WTC11 (cell line): ENCODE measurements at regions not wholly inside any gene's neighbourhood (a gene's known extent, or its start where the extent isn't known, plus 50 kb on each side); places are given as distances from the start of the nearest gene placed in this dataset.
A peak's percentile ranks its signal among the peaks of the same experiment; 100 is the strongest.

Source experiments
- ATAC-seq: fragments of 200-7000 bp; cut with Tn5 transposase; 2 replicates; pipeline ENCODE4 v1.10.0; 2021; ENCODE audit warnings: mild to moderate bottlenecking, moderate library complexity
- CTCF ChIA-PET: fragments of 300-600 bp; sonication (Branson Sonifier 250); formaldehyde crosslinking; loops from one replicate; lab custom pipeline; 2021; ENCODE audit warnings: antibody characterized with exemption; lab: Charles Lee
- POLR2A ChIA-PET: fragments of 350-600 bp; sonication (Branson Sonifier 250); formaldehyde crosslinking; loops from one replicate; lab custom pipeline; 2021; ENCODE audit warnings: antibody characterized with exemption; lab: Charles Lee
- DNase-seq: peaks from one replicate; pipeline ENCODE4 v3.0.0; 2021; ENCODE audit warnings: low spot score
- H3K27ac Mint-ChIP-seq: 2 replicates; pipeline ENCODE4 v1.8.0; 2021; ENCODE audit warnings: mixed read lengths
- H3K27me3 Mint-ChIP-seq: 2 replicates; pipeline ENCODE4 v1.8.0; 2021; ENCODE audit warnings: low read depth, mild to moderate bottlenecking, moderate library complexity, mixed read lengths
- H3K36me3 Mint-ChIP-seq: 2 replicates; pipeline ENCODE4 v1.8.0; 2021; ENCODE audit warnings: mixed read lengths
- H3K4me1 Mint-ChIP-seq: 2 replicates; pipeline ENCODE4 v1.8.0; 2022; ENCODE audit warnings: mixed read lengths
- H3K4me3 Mint-ChIP-seq: 2 replicates; pipeline ENCODE4 v1.8.0; 2021; ENCODE audit warnings: mild to moderate bottlenecking, moderate library complexity, mixed read lengths
- H3K9me3 Mint-ChIP-seq: 2 replicates; pipeline ENCODE4 v1.8.0; 2021; ENCODE audit warnings: mixed read lengths
- AFF4 ChIP-seq: sonication (generic); formaldehyde crosslinking; IDR thresholded peaks from 2 replicates; pipeline ENCODE4 v1.8.1; 2023; ENCODE audit warnings: mild to moderate bottlenecking, missing genetic modification reagents, borderline replicate concordance
- ARID4B ChIP-seq: sonication (generic); formaldehyde crosslinking; IDR thresholded peaks from 2 replicates; pipeline ENCODE4 v1.8.0; 2023; ENCODE audit warnings: missing genetic modification reagents, mild to moderate bottlenecking, borderline replicate concordance
- CDX4 ChIP-seq: fragments of 250-450 bp; sonication (Bioruptor Pico); IDR thresholded peaks from 2 replicates; pipeline ENCODE4 v1.9.0; 2021; ENCODE audit warnings: moderate library complexity, mild to moderate bottlenecking, inconsistent platforms, borderline replicate concordance
- CTCF ChIP-seq: fragments of 200-600 bp; IDR thresholded peaks from 2 replicates; pipeline ENCODE4 v1.8.0; 2022; ENCODE audit warnings: antibody characterized with exemption
- ERG ChIP-seq: fragments of 250-450 bp; sonication (Bioruptor Pico); IDR thresholded peaks from 2 replicates; pipeline ENCODE4 v1.8.0; 2021; ENCODE audit warnings: mild to moderate bottlenecking
- ETV6 ChIP-seq: sonication (generic); formaldehyde crosslinking; IDR thresholded peaks from 2 replicates; pipeline ENCODE4 v1.8.1; 2022; ENCODE audit warnings: mild to moderate bottlenecking, missing genetic modification reagents
- FOXJ3 ChIP-seq: sonication (generic); formaldehyde crosslinking; IDR thresholded peaks from 2 replicates; pipeline ENCODE4 v1.9.0; 2021; ENCODE audit warnings: missing genetic modification reagents, mild to moderate bottlenecking, borderline replicate concordance
- FOXP1 ChIP-seq: sonication (generic); formaldehyde crosslinking; IDR thresholded peaks from 2 replicates; pipeline ENCODE4 v1.8.0; 2022; ENCODE audit warnings: missing genetic modification reagents, mild to moderate bottlenecking, moderate library complexity, borderline replicate concordance
- GRHL2 ChIP-seq: fragments of 250-450 bp; sonication (Bioruptor Pico); IDR thresholded peaks from 2 replicates; pipeline ENCODE4 v1.8.0; 2022; ENCODE audit warnings: mild to moderate bottlenecking, moderate library complexity; ENCODE audit not compliant: insufficient replicate concordance, severe bottlenecking
- GTF2I ChIP-seq: fragments of 250-450 bp; sonication (Bioruptor Pico); conservative IDR thresholded peaks from 2 replicates; pipeline ENCODE4 v1.4.0; 2021; ENCODE audit warnings: mild to moderate bottlenecking
- IRF1 ChIP-seq: sonication (generic); formaldehyde crosslinking; IDR thresholded peaks from 2 replicates; pipeline ENCODE4 v1.8.0; 2023; ENCODE audit warnings: missing genetic modification reagents
- NR2C2 ChIP-seq: sonication (generic); formaldehyde crosslinking; IDR thresholded peaks from 2 replicates; pipeline ENCODE4 v1.8.0; 2022; ENCODE audit warnings: mild to moderate bottlenecking, missing genetic modification reagents
- NR3C1 ChIP-seq: sonication (generic); formaldehyde crosslinking; conservative IDR thresholded peaks from 2 replicates; pipeline ENCODE4 v1.8.1; 2023; ENCODE audit warnings: low read depth, mild to moderate bottlenecking, missing genetic modification reagents
- PRRX2 ChIP-seq: fragments of 250-450 bp; sonication (Bioruptor Pico); IDR thresholded peaks from 2 replicates; pipeline ENCODE4 v1.8.0; 2021; ENCODE audit warnings: mild to moderate bottlenecking
- RELA ChIP-seq: sonication (generic); formaldehyde crosslinking; IDR thresholded peaks from 2 replicates; pipeline ENCODE4 v1.8.1; 2022; ENCODE audit warnings: missing genetic modification reagents, mild to moderate bottlenecking, borderline replicate concordance
- ZNF121 ChIP-seq: sonication (generic); formaldehyde crosslinking; IDR thresholded peaks from 2 replicates; pipeline ENCODE4 v1.8.0; 2023; ENCODE audit warnings: missing genetic modification reagents
- ZSCAN18 ChIP-seq: fragments of 250-450 bp; sonication (Bioruptor Pico); IDR thresholded peaks from 2 replicates; pipeline ENCODE4 v2.1.2; 2022; ENCODE audit warnings: mild to moderate bottlenecking, moderate library complexity

- no peak for TF ChIP-seq ARID4B
- TF ChIP-seq IRF1: no peak
Measured at GRCh38 chr14:26729851-26730250, 132.0 kb upstream of the NOVA1 start (continued).

GRCh38 chr14:26730929-26731618, 133.2 kb upstream of the NOVA1 start:
- Mint-ChIP-seq H3K27me3 (no peaks in the 10 kb centered on the region), H3K4me1 (no peaks in the 10 kb centered on the region), H3K36me3 (no peaks in the 10 kb centered on the region), H3K9me3 (peaks cover 10% of the 10 kb centered on the region), H3K27ac (no peak overlapping the region)
- ATAC-seq: peak; percentile 98
- ChIA-PET POLR2A (no interaction called here), CTCF (interaction anchor here (0.5 to 1.2 kb wide), 5 partner anchors 11 to 476 kb away, joined by 3 to 7 read pairs (median 4); no protein-coding TSS in a partner anchor)
- DNase-seq: peak; percentile 61
- TF ChIP-seq ETV6 (CRISPR knock-in tag): no peak
- TF ChIP-seq ZNF121 (CRISPR knock-in tag): no peak
- TF ChIP-seq CTCF: peak; percentile 55
- TF ChIP-seq NR3C1 (CRISPR knock-in tag): no peak
- TF ChIP-seq, all 79 proteins: peak for 1
- no peak overlapping the region for H3K4me3 Mint-ChIP-seq

GRCh38 chr14:26735811-26736210, 138.0 kb upstream of the NOVA1 start:
- Mint-ChIP-seq H3K27ac (no peak overlapping the region), H3K4me3 (no peak overlapping the region), H3K27me3 (no peaks in the 10 kb centered on the region), H3K4me1 (no peaks in the 10 kb centered on the region), H3K36me3 (no peaks in the 10 kb centered on the region), H3K9me3 (peaks cover 10% of the 10 kb centered on the region)
- ATAC-seq: no peak
- POLR2A ChIA-PET: no interaction called here
- DNase-seq: no peak
- CTCF ChIA-PET: no interaction called here
- no peak for TF ChIP-seq FOXJ3 (CRISPR knock-in tag)
- TF ChIP-seq FOXP1 (CRISPR knock-in tag): no peak
- TF ChIP-seq RELA (CRISPR knock-in tag): no peak
- TF ChIP-seq GTF2I (CRISPR knock-in tag): no peak
- no peak for TF ChIP-seq ERG (CRISPR knock-in tag)
- TF ChIP-seq AFF4 (CRISPR knock-in tag): no peak
- no peak for TF ChIP-seq PRRX2
- TF ChIP-seq CDX4 (CRISPR knock-in tag): no peak
- no peak for TF ChIP-seq NR2C2 (CRISPR knock-in tag)
- no peak for TF ChIP-seq GRHL2
- no peak for TF ChIP-seq ZSCAN18
